GM18519 (cell line): ENCODE measurements at regions not wholly inside any gene's neighbourhood (a gene's known extent, or its start where the extent isn't known, plus 50 kb on each side); places are given as distances from the start of the nearest gene placed in this dataset.
"Not testable (repeated sequence)": the region's sequence is repeated elsewhere in the genome, so short reads cannot be mapped to it uniquely, and the experiment has no call there.

Experiments
- ATAC-seq: cut with Tn5 transposase; IDR thresholded peaks from one replicate; pipeline ENCODE4 v1.9.1; 2021; ENCODE audit warnings: mild to moderate bottlenecking, moderate library complexity; ENCODE audit not compliant: unreplicated experiment, low FRiP score

DNA sequence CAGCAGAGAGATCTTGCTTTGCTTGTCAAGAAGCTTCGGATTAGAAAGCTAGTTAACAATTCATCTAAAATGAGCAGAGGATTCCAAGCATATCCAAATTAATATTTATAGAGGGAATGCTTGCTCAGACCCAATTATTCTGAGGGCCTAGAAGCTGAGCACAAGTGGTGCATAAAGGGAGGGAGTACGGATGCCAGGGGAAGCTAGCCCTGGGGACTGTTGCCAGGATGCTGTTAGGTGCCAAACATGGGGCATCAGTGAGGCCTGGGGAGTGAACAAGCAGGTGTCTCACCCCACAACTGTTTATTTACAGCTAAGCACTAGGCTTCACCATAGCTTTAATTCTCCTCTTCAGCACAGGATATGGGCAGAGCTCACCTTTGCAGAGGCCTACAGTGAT is 684.1 kb upstream of the C16orf82 start:
- no peak for ATAC-seq

GRCh38 chr16:26386096-26386495 is 680.6 kb upstream of the C16orf82 start:
- ATAC-seq = no peak

DNA sequence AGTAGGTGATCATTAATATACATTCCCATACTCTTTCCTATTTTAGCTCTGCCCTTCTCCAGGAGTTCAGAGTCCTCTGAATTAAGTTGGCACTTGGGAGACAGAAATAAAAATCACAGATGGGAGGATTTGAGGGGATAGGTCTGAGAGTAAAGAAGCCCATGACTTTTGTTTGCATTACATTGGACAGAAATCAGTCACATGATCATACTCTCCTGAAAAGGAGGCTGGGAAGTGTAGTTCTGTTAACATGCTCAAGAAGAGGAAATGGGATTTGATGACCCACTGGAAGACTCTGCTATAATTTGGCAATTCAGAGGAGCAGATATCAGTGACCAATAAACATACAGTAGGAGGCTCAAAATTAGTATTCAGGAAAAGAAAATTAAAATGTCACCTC is 674.9 kb upstream of the C16orf82 start:
- no peak for ATAC-seq

DNA sequence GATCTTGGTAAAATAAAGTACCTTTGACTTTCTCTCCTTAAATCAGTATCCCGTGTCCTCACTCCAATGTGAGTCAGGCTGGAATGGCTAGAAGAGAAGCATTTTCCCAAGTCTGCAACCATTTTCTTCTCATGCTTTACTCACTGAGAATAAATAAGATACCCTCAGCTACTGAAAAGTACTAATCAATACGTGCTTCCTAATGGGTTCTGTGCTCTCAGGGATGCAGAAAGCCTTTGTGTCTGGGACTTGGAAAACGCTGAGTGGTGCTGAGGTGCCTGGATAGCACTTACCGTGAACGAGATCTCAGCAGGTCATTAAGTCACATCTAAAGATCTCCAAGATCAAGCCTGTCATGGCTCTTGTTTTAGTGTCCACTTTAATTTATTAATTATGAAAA is 672.3 kb upstream of the C16orf82 start:
- no peak for ATAC-seq

DNA sequence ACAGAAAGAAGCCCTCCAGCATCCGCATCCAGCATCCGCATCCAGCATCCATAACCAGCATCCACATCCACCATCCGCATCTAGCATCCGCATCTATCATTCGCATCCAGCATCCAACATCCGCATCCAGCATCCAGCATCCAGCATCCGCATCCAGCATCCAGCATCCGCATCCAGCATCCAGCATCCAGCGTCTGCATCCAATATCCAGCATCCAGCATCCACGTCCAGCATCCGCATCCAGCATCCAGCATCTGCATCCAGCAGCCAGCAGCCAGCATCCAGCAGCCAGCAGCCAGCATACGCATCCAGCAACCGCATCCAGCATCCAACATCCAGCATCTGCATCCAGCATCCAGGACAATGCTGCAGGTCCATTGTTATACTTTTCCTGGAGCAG is 671.0 kb upstream of the C16orf82 start:
- no peak for ATAC-seq

DNA sequence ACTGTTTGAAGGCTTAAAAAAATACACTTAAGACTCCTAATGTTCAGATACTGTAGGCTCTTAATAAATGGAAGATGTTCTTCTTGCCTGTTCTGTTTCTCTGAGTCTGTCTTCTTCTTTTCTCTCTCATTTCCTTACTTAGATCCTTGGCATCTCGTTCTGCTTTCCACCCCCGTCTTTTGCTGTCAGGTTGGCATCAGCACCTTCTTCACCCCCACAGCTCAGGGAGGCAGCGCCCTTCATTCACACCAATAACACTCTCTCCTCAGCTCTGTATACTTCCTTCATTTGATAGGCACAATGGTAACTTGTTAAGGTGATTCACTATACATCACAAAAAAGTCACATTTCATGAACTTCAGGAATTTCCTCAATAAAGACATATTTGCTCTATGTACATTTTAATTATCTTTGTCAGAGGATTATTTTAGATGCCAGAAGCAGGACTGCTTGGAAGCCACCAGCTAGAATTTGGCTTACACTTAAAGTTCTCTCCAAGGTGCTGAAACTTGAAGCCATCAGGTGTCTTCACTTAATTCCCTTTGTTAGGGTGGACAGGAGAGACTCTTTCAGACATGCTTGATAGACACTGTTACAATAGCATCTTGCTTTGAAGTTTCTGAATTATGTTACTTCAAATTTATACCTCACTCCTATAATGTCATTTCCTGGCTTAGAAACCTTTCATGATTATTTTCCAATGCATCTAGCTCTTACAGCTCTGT is 670.1 kb upstream of the C16orf82 start:
- no peak for ATAC-seq

DNA sequence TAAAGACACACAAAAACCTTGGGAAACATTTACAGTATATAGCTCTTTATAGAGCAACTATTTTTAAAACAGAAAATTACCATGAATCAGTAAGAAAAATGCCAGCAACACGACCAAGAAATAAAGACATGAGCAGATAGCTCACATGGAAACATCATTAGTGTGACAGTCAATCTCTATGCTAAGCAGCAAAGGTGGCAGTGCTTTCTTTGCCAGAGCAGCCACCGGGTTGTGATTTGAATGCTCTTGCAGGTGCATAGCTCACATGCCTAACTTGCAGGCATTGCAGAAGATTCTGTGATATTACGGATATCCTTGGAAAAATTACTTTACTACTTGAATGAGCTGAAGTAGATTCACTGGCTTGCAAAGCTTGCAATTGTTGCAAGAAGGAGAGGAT is 652.9 kb upstream of the C16orf82 start:
- ATAC-seq = no peak

- not testable (repeated sequence) for ATAC-seq
Measured at GRCh38 chr16:26419458-26419857, 647.3 kb upstream of the C16orf82 start.

DNA sequence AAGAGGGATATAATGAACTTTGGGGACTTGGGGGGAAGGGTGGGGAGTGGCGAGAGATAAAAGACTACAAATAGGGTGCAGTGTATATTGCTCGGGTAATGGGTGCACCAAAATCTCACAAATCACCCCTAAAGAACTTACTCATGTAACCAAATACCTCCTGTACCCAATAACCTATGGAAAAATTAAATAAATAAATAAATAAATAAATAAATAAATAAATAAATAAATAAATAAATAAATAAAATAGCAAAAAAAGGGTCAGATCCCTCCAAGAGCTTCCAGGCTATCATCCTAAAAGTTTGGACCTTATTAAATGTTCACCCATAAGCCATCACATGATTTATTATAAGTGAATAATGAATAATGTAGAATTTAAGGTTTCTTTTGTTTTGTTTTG is 636.1 kb upstream of the C16orf82 start:
- no peak for ATAC-seq

- no peak for ATAC-seq
Measured at GRCh38 chr16:26433807-26434206, 632.9 kb upstream of the C16orf82 start.

GRCh38 chr16:26441178-26441577 is 625.5 kb upstream of the C16orf82 start:
- no peak for ATAC-seq

GRCh38 chr16:26442321-26442720 is 624.4 kb upstream of the C16orf82 start:
- ATAC-seq = no peak

GRCh38 chr16:26447570-26447969 is 619.2 kb upstream of the C16orf82 start:
- no peak for ATAC-seq

GRCh38 chr16:26453215-26453614 is 613.5 kb upstream of the C16orf82 start:
- ATAC-seq = no peak

DNA sequence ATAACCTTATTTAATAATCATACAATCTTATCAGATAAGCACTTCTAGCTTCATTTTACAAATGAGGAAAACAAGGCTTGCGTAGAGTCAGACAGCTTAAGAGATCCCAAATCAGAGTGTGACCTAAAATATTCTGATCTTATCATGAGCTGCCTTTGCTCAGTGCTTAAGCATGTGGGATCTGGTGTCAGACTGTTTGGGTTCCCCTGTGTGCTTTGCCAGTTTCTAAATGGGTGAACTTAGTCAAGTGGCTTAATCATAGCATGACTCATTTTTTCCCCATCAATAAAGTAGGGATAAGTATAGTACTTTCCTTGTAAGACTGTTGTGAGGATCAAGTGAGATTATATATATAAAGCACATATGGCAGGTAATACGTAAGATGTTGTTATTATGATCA is 612.6 kb upstream of the C16orf82 start:
- ATAC-seq = no peak

GRCh38 chr16:26456074-26456473 is 610.7 kb upstream of the C16orf82 start:
- no peak for ATAC-seq

DNA sequence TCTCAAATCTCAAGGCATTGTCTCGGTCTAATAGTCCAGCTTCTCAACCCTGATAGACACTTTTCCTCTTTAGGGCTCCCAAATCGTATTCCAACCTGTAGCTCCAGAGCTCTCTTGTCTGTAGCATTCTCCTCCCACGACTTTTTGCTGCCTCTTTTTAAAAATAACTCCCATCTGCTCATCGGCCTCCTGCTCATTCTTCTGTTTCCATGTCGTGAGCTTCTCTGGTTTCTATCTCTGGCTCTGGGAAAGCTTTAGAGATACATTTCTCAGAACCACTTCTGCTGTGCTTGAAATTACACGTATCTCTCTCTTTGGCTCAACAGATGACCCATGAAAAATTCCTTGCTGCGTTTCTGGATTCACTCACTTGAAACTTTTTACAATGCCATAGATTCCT is 609.6 kb upstream of the C16orf82 start:
- ATAC-seq = no peak

DNA sequence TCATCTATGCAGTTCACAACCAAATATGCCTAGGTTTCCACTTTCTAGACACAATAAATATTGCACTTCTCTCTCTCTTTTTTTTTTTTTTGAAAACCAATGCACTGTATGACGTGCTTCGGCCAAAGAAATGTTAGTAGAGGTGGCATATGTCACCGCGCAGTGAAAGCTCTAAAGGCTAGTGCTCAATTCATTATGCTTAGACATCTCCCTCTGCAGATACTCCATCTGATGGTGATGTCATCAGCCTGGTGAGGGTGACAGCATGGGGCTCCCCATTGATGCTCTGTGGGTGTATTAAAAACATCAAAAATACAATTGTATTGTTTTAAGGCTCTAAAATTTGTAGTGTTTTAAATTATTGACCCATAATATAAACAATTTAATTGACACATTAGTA is 608.8 kb upstream of the C16orf82 start:
- ATAC-seq = no peak

DNA sequence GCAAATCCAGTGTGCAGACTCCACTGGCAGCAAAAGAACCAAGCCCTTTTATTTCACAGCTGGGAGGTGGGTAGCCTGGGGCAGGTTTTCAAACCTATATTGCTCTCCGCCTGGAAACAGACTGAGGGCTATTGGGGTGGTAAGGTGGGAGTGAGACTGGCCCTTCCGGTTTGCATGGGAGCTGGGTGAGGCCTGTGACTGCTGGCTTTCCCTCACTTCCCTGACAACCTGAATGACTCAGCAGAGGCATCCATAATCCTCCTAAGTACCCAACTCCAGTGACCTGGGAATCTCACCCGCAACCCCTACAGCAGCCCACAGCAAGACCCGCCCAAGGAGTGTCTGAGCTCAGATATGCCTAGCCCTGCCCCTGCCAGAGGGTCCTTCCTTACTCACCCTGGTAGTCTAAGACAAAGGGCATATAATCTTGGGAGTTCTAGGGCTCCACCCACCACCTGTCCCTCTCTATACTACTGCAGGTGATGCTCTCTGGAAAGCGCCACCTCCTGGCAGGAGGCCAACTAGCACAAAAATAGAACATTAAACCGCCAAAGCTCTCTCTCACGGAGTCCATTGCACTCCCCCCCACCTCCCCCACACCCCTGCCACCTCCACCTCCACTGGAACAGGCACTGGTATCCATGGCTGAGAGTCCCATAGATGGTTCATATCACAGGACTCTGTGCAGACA is 602.0 kb upstream of the C16orf82 start:
- no peak for ATAC-seq

GRCh38 chr16:26474405-26474804 is 592.3 kb upstream of the C16orf82 start:
- ATAC-seq = not testable (repeated sequence)

- ATAC-seq = no peak
Measured at GRCh38 chr16:26475596-26475995, 591.1 kb upstream of the C16orf82 start.

GRCh38 chr16:26491101-26491670 is 575.5 kb upstream of the C16orf82 start:
- no peak for ATAC-seq
